Body of pancreas (tissue), 4 donors: ENCODE measurements at regions not wholly inside any gene's neighbourhood (a gene's known extent, or its start where the extent isn't known, plus 50 kb on each side); places are given as distances from the start of the nearest gene placed in this dataset.

Source experiments
- ATAC-seq: fragments of 150-250 bp; one replicate; pipeline ENCODE4 v1.9.1; 2016
- DNase-seq, 4 donors: peaks; one replicate each; pipeline ENCODE4 v3.0.0-alpha.2; 2019
- H3K27ac ChIP-seq, 4 donors: fragments of 200-600 bp; sonication (generic); 1 replicate in 3 of 4; 2 replicates in 1 of 4; pipeline versions ENCODE4 v1.5.1 to v1.6.1; 2016 to 2019; ENCODE audit warnings: mild to moderate bottlenecking in 1 of 4, mixed read lengths in 1 of 4, moderate library complexity in 1 of 4
- H3K27me3 ChIP-seq, 2 donors: fragments of 200-600 bp; sonication (generic); one replicate each; pipeline ENCODE4 v1.6.0; 2016; ENCODE audit warnings: mild to moderate bottlenecking in 1 of 2
- H3K36me3 ChIP-seq, 2 donors: fragments of 200-600 bp; sonication (generic); replicated peaks in 1 of 2; 2 replicates each; pipeline ENCODE4 v1.5.1; 2016; ENCODE audit warnings: low read depth in 2 of 2; ENCODE audit not compliant: insufficient read depth in 1 of 2
- H3K4me1 ChIP-seq: fragments of 200-600 bp; sonication (generic); one replicate; pipeline ENCODE4 v1.6.0; 2016
- H3K4me3 ChIP-seq, 2 donors: fragments of 200-600 bp; sonication (generic); 1 replicate in 1 of 2; 2 replicates in 1 of 2; pipeline ENCODE4 v1.5.1; 2016 to 2019
- H3K9me3 ChIP-seq, 3 donors: fragments of 200-600 bp; sonication (generic); 1 replicate in 2 of 3; 2 replicates in 1 of 3; pipeline ENCODE4 v1.5.1; 2016
- POLR2A ChIP-seq, 3 donors: fragments of 450-650 bp; IDR thresholded peaks; one replicate each; pipeline ENCODE4 v1.6.1; 2016; ENCODE audit warnings: antibody characterized with exemption in 3 of 3, mild to moderate bottlenecking in 2 of 3
- WGBS, 2 donors: methylation state at CpG; one replicate each; pipeline ENCODE4 v1.1.5; 2017; 5-methylcytosine and 5-hydroxymethylcytosine counted together
- intact Hi-C: fragments of 100-400 bp; cut with DNase I; formaldehyde crosslinking; loops from one replicate; pipeline ENCODE4 v1.15.1; 2023
- TF ChIP-seq, protein P1 (sequence below), 7 experiments: fragments of 450-650 bp in 4 of 7; fragments of 200-600 bp in 3 of 7; sonication (generic) in 3 of 7; IDR thresholded peaks; one replicate each; pipeline ENCODE4 v1.5.1; 2016 to 2019; ENCODE audit warnings: antibody characterized with exemption in 7 of 7

DNA sequence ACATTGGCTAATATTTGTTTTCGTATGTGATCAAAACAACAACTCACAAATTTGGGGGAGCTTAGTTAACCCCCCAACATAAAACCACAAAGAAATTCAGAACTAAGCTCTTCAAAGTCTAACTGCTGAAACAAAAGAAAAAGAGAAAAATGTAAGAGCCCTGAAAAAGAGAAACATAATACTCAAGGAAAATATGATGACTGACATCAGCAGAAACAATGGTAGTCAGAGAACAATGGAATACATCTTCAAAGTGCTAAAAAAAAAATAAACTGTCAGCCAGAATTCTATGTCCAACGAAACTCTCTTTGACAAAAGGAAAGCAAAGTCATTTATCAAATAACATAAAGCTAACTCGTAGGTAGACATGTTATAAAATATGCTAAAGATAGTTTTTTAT, 566.3 kb upstream of the GRAMD2B start:
- no peak for ATAC-seq

DNA sequence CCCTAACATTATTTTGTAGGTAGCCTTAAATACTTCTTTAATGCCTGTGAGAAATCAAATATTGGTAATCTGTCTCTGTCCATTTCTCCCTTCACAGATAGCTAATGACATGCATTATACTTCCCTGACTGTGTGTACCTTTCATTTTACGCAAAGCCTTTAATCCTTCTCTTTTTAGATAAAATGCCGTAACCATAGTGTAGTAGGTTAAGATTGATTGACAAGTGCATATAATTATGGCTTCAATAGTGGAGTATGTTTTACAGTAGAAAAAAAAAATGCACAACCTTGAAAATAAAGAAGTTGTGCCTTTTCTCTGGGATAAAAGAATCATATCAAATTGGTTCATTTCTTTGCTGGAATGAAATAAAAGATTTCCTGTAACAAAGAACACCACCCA, 559.6 kb upstream of the GRAMD2B start:
- 90 to 93% methylated on average over 2 of the region's 2 CpGs for WGBS, 2 donors
- Histone ChIP-seq H3K27ac (no peak overlapping the region), H3K4me1 (no peaks in the 10 kb centered on the region), H3K36me3 (no peaks in the 10 kb centered on the region), H3K4me3 (no peak overlapping the region), H3K9me3 (no peaks in the 10 kb centered on the region), H3K27me3 (no peaks in the 10 kb centered on the region)
- intact Hi-C loops: no loop called here
- no peak for TF ChIP-seq POLR2A (IDR thresholded peaks at IDR 0.05)
- TF ChIP-seq, protein P1, sequence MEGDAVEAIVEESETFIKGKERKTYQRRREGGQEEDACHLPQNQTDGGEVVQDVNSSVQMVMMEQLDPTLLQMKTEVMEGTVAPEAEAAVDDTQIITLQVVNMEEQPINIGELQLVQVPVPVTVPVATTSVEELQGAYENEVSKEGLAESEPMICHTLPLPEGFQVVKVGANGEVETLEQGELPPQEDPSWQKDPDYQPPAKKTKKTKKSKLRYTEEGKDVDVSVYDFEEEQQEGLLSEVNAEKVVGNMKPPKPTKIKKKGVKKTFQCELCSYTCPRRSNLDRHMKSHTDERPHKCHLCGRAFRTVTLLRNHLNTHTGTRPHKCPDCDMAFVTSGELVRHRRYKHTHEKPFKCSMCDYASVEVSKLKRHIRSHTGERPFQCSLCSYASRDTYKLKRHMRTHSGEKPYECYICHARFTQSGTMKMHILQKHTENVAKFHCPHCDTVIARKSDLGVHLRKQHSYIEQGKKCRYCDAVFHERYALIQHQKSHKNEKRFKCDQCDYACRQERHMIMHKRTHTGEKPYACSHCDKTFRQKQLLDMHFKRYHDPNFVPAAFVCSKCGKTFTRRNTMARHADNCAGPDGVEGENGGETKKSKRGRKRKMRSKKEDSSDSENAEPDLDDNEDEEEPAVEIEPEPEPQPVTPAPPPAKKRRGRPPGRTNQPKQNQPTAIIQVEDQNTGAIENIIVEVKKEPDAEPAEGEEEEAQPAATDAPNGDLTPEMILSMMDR (IDR thresholded peaks at IDR 0.05): no peak
- DNase-seq (no peak), ATAC-seq (no peak)

More for the DNA sequence above, 566.3 kb upstream of the GRAMD2B start:
- DNase-seq: no peak
- TF ChIP-seq POLR2A (IDR thresholded peaks at IDR 0.05): no peak
- TF ChIP-seq, protein P1 (IDR thresholded peaks at IDR 0.05): no peak
- WGBS, 2 donors: 39 to 44% methylated on average over 3 of the region's 3 CpGs
- no peaks in the 10 kb centered on the region for H3K9me3 ChIP-seq
- intact Hi-C loops: no loop called here
- no peaks in the 10 kb centered on the region for H3K4me1 ChIP-seq
- H3K36me3 ChIP-seq: no peaks in the 10 kb centered on the region
- no peak overlapping the region for H3K27ac ChIP-seq
- no peak overlapping the region for H3K4me3 ChIP-seq
- H3K27me3 ChIP-seq: no peaks in the 10 kb centered on the region

DNA sequence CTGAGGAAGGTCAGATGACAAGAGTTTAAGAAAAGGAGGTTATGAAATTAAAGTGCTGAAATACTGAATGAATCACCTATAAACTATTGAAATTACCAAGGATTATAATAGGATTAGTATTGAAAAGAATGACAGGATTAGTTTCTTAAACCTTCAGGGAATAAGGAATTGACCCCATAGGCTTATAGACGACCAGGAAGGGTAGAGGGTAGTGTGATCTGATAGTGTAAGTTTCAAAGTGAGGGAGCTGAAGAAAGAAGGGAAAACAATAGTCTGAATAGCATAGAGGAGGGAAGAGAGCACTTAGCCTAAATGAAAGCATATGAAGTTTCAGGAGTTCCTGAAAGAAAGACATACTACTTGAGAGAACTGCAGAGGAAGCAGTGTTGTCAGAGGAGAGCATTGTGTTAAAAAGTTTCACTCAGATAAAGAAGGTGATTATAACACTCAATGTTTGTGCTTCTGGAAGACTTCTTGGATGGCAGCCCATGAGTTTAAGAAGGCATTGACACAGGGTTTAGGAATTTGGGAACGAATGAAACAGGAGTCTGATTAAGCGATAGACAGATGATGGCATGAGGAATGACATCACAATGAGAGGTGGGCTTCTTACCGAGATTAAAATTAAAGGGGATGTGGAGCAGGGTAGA, 557.9 kb upstream of the GRAMD2B start:
- H3K9me3 ChIP-seq: no peaks in the 10 kb centered on the region
- H3K4me1 ChIP-seq: no peaks in the 10 kb centered on the region
- intact Hi-C loops: no loop called here
- H3K27ac ChIP-seq: no peak overlapping the region
- TF ChIP-seq, protein P1 (IDR thresholded peaks at IDR 0.05): no peak
- no peak for TF ChIP-seq POLR2A (IDR thresholded peaks at IDR 0.05)
- DNase-seq: no peak
- 35% methylated on average over 4 of the region's 4 CpGs for WGBS, 2 donors
- no peaks in the 10 kb centered on the region for H3K27me3 ChIP-seq
- H3K36me3 ChIP-seq: no peaks in the 10 kb centered on the region
- H3K4me3 ChIP-seq: no peak overlapping the region
- ATAC-seq: no peak

DNA sequence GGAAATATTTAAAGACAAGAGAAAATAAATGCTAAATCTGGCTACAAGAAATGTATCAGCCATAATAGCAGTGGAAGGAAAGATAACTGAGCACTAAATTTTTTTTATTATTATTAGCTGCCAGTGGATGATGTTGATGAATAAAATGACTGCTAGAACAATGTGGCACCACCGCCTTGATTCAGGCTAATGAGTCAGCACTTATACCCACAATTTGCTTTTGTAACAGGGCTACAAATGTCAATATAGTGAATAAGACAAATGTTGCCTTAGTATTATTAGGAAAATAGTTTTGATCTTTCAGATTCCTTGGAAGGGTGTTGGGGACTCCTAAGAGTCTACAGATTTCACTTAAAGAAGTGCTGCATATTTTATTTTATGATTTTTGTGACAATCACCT, 555.2 kb upstream of the GRAMD2B start:
- no peak overlapping the region for H3K27ac ChIP-seq
- no peaks in the 10 kb centered on the region for H3K27me3 ChIP-seq
- intact Hi-C loops: no loop called here
- no peak for DNase-seq
- H3K4me3 ChIP-seq: no peak overlapping the region
- H3K36me3 ChIP-seq: no peaks in the 10 kb centered on the region
- 91 to 93% methylated on average over 1 of the region's 1 CpG for WGBS, 2 donors
- TF ChIP-seq POLR2A (IDR thresholded peaks at IDR 0.05): no peak
- TF ChIP-seq, protein P1 (IDR thresholded peaks at IDR 0.05): no peak
- H3K9me3 ChIP-seq: no peaks in the 10 kb centered on the region
- no peak for ATAC-seq
- no peaks in the 10 kb centered on the region for H3K4me1 ChIP-seq

DNA sequence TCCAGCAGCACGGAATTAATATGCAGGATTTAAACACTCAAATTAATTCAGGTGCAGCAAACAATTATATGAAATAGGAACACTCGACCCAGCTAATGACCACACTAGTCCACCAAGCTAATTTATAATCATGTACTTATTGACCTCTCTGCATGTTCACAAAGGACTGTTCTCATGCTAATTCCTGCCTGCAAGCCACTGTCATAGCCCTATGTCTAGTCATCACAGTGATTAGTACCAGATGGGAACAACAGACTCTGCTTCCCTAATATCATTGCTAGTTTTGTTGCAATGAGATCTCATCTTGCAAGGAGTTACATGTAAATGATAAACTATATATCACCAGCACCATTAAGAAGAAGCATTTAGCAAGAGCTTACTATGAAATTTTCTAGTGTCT, 553.0 kb upstream of the GRAMD2B start:
- intact Hi-C loops: no loop called here

More for the DNA sequence above, 553.0 kb upstream of the GRAMD2B start:
- 34 to 50% methylated on average over 2 of the region's 2 CpGs for WGBS, 2 donors
- no peak for DNase-seq
- no peak overlapping the region for H3K27ac ChIP-seq
- H3K4me3 ChIP-seq: no peak overlapping the region
- no peak for ATAC-seq
- no peaks in the 10 kb centered on the region for H3K9me3 ChIP-seq
- no peaks in the 10 kb centered on the region for H3K4me1 ChIP-seq
- no peaks in the 10 kb centered on the region for H3K27me3 ChIP-seq
- H3K36me3 ChIP-seq: no peaks in the 10 kb centered on the region
- TF ChIP-seq, protein P1 (IDR thresholded peaks at IDR 0.05): no peak
- no peak for TF ChIP-seq POLR2A (IDR thresholded peaks at IDR 0.05)
